ENCODE measurements at regions not wholly inside any gene's neighbourhood (a gene's known extent, or its start where the extent isn't known, plus 50 kb on each side); places are given as distances from the start of the nearest gene placed in this dataset.

DNA sequence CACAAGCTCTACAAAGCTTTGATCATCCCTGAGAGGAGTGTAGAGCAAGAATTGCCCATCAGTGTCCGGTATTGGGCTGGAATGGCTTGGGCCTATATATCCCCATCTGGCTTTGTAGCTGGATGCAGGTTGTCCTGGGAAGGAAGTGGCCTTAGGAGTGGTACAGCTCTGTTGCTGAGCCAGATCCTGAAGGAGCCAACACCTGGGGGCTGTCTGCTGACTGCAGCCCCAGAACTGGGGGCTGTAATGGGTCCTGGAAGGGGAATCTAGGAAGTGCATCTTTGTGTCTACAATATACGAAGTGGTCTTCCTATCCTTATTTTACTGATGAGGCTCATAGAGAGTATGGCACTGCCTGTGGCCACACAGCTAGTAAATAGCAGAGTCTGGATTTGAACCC is 145.9 kb downstream of the CDC5L start:
- TF ChIP-seq CTCF (conservative IDR thresholded peaks at IDR 0.05; ENCODE audit: low read length) (no peak), EZH2phosphoT487 (IDR thresholded peaks at IDR 0.05; ENCODE audit: borderline replicate concordance, low read depth, low read length) (no peak)
